ENCODE measurements at regions not wholly inside any gene's neighbourhood (a gene's known extent, or its start where the extent isn't known, plus 50 kb on each side); places are given as distances from the start of the nearest gene placed in this dataset.

- Mint-ChIP-seq H3K4me3 (ENCODE audit: low read depth, unreplicated experiment) (no peak overlapping the region), H3K9me3 (ENCODE audit: low read depth, unreplicated experiment) (no peaks in the 10 kb centered on the region), H3K27me3 (ENCODE audit: unreplicated experiment) (peaks cover 10% of the 10 kb centered on the region), H3K4me1 (ENCODE audit: low read depth, unreplicated experiment) (no peaks in the 10 kb centered on the region), H3K36me3 (ENCODE audit: insufficient read depth, unreplicated experiment) (no peaks in the 10 kb centered on the region), H3K27ac (ENCODE audit: unreplicated experiment) (no peak overlapping the region)
- CTCF ChIA-PET = no interaction called here
- intact Hi-C loops (cut with micrococcal nuclease; ENCODE audit: unreplicated experiment) = no loop called here
- no peak for TF ChIP-seq CTCF (IDR thresholded peaks at IDR 0.05; ENCODE audit: unreplicated experiment)
- BruUV-seq (replicated peaks) = no TSS peak
- no peak for DNase-seq
Measured at GRCh38 chr10:133003188-133003587, 60.8 kb upstream of the CFAP46 start.

GRCh38 chr10:133002685-133003084 is 60.3 kb upstream of the CFAP46 start:
- no peak for DNase-seq
- Mint-ChIP-seq H3K4me1 (ENCODE audit: low read depth, unreplicated experiment) (no peaks in the 10 kb centered on the region), H3K9me3 (ENCODE audit: low read depth, unreplicated experiment) (no peaks in the 10 kb centered on the region), H3K27ac (ENCODE audit: unreplicated experiment) (no peak overlapping the region), H3K4me3 (ENCODE audit: low read depth, unreplicated experiment) (no peak overlapping the region), H3K27me3 (ENCODE audit: unreplicated experiment) (peaks cover 10% of the 10 kb centered on the region), H3K36me3 (ENCODE audit: insufficient read depth, unreplicated experiment) (no peaks in the 10 kb centered on the region)
- intact Hi-C loops (cut with micrococcal nuclease; ENCODE audit: unreplicated experiment) = no loop called here
- TF ChIP-seq CTCF (IDR thresholded peaks at IDR 0.05; ENCODE audit: unreplicated experiment) = no peak
- CTCF ChIA-PET = no interaction called here
- no TSS peak for BruUV-seq (replicated peaks)

GRCh38 chr10:133001114-133001513 is 58.7 kb upstream of the CFAP46 start:
- no peaks in the 10 kb centered on the region for H3K4me1 Mint-ChIP-seq (ENCODE audit: low read depth, unreplicated experiment)
- H3K27me3 Mint-ChIP-seq (ENCODE audit: unreplicated experiment) = peaks cover 10% of the 10 kb centered on the region
- H3K9me3 Mint-ChIP-seq (ENCODE audit: low read depth, unreplicated experiment) = no peaks in the 10 kb centered on the region
- no peak for DNase-seq
- H3K27ac Mint-ChIP-seq (ENCODE audit: unreplicated experiment) = no peak overlapping the region
- no TSS peak for BruUV-seq (replicated peaks)
- TF ChIP-seq CTCF (IDR thresholded peaks at IDR 0.05; ENCODE audit: unreplicated experiment) = no peak
- H3K36me3 Mint-ChIP-seq (ENCODE audit: insufficient read depth, unreplicated experiment) = no peaks in the 10 kb centered on the region
- CTCF ChIA-PET = no interaction called here
- intact Hi-C loops (cut with micrococcal nuclease; ENCODE audit: unreplicated experiment) = no loop called here
- H3K4me3 Mint-ChIP-seq (ENCODE audit: low read depth, unreplicated experiment) = no peak overlapping the region

GRCh38 chr10:133000648-133001047 is 58.3 kb upstream of the CFAP46 start:
- BruUV-seq (replicated peaks) = no TSS peak
- CTCF ChIA-PET = no interaction called here
- intact Hi-C loops (cut with micrococcal nuclease; ENCODE audit: unreplicated experiment) = no loop called here
- H3K4me3 Mint-ChIP-seq (ENCODE audit: low read depth, unreplicated experiment) = no peak overlapping the region
- no peaks in the 10 kb centered on the region for H3K9me3 Mint-ChIP-seq (ENCODE audit: low read depth, unreplicated experiment)
- H3K27me3 Mint-ChIP-seq (ENCODE audit: unreplicated experiment) = peaks cover 10% of the 10 kb centered on the region
- TF ChIP-seq CTCF (IDR thresholded peaks at IDR 0.05; ENCODE audit: unreplicated experiment) = no peak
- H3K36me3 Mint-ChIP-seq (ENCODE audit: insufficient read depth, unreplicated experiment) = no peaks in the 10 kb centered on the region
- H3K27ac Mint-ChIP-seq (ENCODE audit: unreplicated experiment) = no peak overlapping the region
- H3K4me1 Mint-ChIP-seq (ENCODE audit: low read depth, unreplicated experiment) = no peaks in the 10 kb centered on the region
- DNase-seq = no peak
